Stimulated activated naive CD8-positive, alpha-beta T cell treated with anti-CD3 and anti-CD28 coated beads, Interleukin-15, Interleukin-2, amounts not matched to agents 100 U/mL and 50 U/mL, for 24 hours (primary cell): ENCODE measurements at regions not wholly inside any gene's neighbourhood (a gene's known extent, or its start where the extent isn't known, plus 50 kb on each side); places are given as distances from the start of the nearest gene placed in this dataset.

ENCODE experiments used
- ATAC-seq: fragments of 150-1000 bp; cut with Tn5 transposase; one replicate; pipeline ENCODE4 v1.10.0; 2021
- DNase-seq: peaks from one replicate; pipeline ENCODE4 v3.0.0; 2021

GRCh38 chr2:829047-829446 lies 121.6 kb upstream of the SNTG2 start:
- ATAC-seq: no peak
- no peak for DNase-seq

GRCh38 chr2:824954-825353 lies 125.7 kb upstream of the SNTG2 start:
- DNase-seq (no peak), ATAC-seq (no peak)

- ATAC-seq: no peak
- DNase-seq: no peak
Measured at GRCh38 chr2:824524-824923, 126.1 kb upstream of the SNTG2 start.

GRCh38 chr2:821546-821945 lies 129.1 kb upstream of the SNTG2 start:
- ATAC-seq (no peak), DNase-seq (no peak)

- DNase-seq: no peak
Measured at GRCh38 chr2:819601-820000, 131.0 kb upstream of the SNTG2 start.

GRCh38 chr2:819121-819520 lies 131.5 kb upstream of the SNTG2 start:
- ATAC-seq: no peak
- DNase-seq: no peak

More at GRCh38 chr2:819601-820000, 131.0 kb upstream of the SNTG2 start:
- no peak for ATAC-seq

GRCh38 chr2:817336-818015 lies 133.2 kb upstream of the SNTG2 start:
- DNase-seq (no peak), ATAC-seq (no peak)

- DNase-seq (no peak), ATAC-seq (peak; percentile 32)
Measured at GRCh38 chr2:816278-816677, 134.4 kb upstream of the SNTG2 start.

- ATAC-seq: no peak
- no peak for DNase-seq
Measured at GRCh38 chr2:810397-810796, 133.2 kb upstream of the TMEM18 start.

GRCh38 chr2:807300-807699 lies 130.1 kb upstream of the TMEM18 start:
- DNase-seq: no peak
- no peak for ATAC-seq

- DNase-seq (no peak), ATAC-seq (no peak)
Measured at GRCh38 chr2:805664-806063, 128.5 kb upstream of the TMEM18 start.

GRCh38 chr2:797993-798392 lies 120.8 kb upstream of the TMEM18 start:
- ATAC-seq: no peak
- no peak for DNase-seq

GRCh38 chr2:797556-797955 lies 120.3 kb upstream of the TMEM18 start:
- ATAC-seq (no peak), DNase-seq (no peak)

- no peak for ATAC-seq
- DNase-seq: no peak
Measured at GRCh38 chr2:796141-796985, 119.2 kb upstream of the TMEM18 start.

GRCh38 chr2:795531-796041 lies 118.4 kb upstream of the TMEM18 start:
- DNase-seq (no peak), ATAC-seq (no peak)

- ATAC-seq: no peak
- DNase-seq: no peak
Measured at GRCh38 chr2:794554-795241, 117.5 kb upstream of the TMEM18 start.

- no peak for ATAC-seq
Measured at GRCh38 chr2:793236-793635, 116.0 kb upstream of the TMEM18 start.

GRCh38 chr2:792687-793086 lies 115.5 kb upstream of the TMEM18 start:
- no peak for DNase-seq
- ATAC-seq: no peak

More at GRCh38 chr2:793236-793635, 116.0 kb upstream of the TMEM18 start:
- DNase-seq: no peak

GRCh38 chr2:790634-791245 lies 113.5 kb upstream of the TMEM18 start:
- ATAC-seq (no peak), DNase-seq (no peak)

- ATAC-seq (no peak), DNase-seq (no peak)
Measured at GRCh38 chr2:790081-790480, 112.9 kb upstream of the TMEM18 start.

GRCh38 chr2:789529-789928 lies 112.3 kb upstream of the TMEM18 start:
- DNase-seq (no peak), ATAC-seq (no peak)
